GM19240 (cell line): ENCODE measurements at regions not wholly inside any gene's neighbourhood (a gene's known extent, or its start where the extent isn't known, plus 50 kb on each side); places are given as distances from the start of the nearest gene placed in this dataset.
"Not testable (repeated sequence)": the region's sequence is repeated elsewhere in the genome, so short reads cannot be mapped to it uniquely, and the experiment has no call there.

ENCODE experiments used
- DNase-seq: peaks from one replicate; pipeline ENCODE4 v3.0.0; 2011; ENCODE audit warnings: low spot score; ENCODE audit not compliant: insufficient read length

DNA sequence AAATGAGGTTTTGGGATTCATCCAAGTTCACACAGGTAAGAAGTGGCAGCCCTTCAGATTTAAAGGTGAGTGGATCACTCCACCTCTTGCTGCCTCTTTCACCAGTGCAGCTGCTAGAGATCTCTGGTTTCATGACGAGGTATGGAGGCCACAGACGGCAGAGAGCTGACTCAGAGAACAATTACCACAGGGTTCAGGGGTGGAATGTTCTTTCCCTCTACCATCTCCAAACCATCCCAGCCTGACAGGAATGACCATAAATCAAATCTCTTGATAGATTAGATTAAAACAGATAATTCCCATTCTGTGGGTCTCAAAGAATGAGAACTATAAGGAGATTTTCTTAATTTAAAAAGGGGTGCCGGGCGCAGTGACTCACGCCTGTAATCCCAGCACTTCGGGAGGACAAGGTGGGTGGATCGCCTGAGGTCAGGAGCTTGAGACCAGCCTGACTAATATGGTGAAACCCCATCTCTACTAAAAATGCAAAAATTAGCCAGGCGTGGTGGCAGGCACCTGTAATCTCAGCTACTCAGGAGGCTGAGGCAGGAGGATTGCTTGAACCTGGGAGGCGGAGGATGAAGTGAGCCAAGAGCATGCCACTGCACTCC, 174.2 kb upstream of the ATP11B start:
- no peak for DNase-seq

DNA sequence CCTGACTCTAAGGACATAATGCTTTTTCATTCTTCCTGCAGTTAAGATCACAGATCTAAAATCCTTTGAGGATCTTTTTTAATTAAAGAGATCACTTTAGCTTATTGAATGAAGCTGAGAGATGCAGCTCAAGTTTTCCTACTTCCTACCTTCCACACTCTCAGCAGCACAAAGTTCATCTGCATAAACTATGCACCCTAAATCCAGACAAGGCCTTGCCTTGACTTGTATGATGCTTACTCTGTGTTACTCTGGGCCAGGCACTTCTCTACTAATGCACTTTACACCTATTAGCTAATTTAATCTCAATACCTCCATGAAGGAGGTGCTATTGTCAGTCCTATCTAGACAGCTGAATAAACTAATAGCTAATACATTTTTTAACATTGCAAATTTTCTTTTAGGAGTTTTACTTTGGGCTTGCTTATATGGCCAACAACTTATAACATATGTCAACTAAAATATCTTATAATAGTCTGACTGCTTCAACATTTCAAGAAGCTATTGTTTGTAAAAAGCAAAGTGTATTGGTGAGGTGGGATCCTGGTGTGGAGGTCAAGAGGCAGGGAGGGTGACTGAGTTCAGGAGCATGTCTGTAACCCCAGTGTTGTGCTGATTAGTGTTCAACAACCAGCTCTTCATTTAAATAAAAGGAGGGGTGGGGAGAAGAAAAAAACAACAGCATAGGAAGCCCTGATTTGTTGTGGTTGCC, 172.4 kb upstream of the ATP11B start:
- no peak for DNase-seq

DNA sequence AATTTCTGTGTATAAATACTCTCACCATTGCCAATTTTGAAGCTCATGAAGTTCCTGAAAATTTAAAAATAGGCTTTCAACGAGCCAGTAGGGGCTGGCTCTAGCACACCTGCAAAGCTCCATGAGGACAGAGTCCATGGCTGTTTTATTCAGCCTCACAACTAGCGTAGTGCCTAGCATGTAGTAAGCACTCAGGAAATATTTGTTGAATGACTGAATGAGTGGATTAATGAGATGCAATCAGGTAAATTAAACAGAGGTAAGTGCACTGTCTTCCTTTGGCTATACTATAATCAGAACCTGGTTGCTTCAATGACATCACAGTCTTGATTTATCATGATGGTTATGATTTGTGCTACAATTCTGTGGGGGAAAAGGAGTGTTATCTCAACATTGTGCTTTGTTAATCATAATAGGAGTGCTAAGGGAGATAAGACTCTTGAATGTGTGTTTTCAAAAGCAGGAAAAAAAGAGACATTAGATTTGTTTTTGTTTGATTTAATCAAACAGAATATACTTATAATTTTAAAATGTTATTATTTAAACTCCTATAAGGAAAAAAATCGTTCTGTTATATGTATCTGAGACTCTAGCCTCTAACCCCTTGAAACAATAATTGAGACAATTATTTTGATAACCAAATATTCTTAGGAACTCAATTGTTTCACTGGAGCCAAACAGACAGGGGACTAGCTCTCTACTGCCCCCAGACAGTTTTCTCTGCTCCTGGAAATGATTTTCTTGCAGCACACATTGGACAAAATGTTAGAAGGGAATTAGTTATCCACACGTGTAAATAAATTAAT, 171.7 kb upstream of the ATP11B start:
- no peak for DNase-seq

DNA sequence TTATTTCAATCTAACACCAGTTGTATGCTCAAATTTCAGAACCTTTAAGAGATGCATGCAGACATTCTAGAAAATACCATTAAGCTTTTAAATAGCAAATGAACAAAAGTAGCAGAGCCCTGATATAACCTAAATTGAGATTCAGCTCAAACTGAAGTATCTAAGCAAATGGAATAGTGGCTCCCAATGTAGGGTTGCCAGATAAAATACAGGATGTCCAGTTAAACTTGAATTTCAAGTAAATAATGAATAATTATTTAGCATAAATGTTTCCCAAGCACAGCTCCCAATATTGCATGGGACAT, 171.1 kb upstream of the ATP11B start:
- no peak for DNase-seq

DNA sequence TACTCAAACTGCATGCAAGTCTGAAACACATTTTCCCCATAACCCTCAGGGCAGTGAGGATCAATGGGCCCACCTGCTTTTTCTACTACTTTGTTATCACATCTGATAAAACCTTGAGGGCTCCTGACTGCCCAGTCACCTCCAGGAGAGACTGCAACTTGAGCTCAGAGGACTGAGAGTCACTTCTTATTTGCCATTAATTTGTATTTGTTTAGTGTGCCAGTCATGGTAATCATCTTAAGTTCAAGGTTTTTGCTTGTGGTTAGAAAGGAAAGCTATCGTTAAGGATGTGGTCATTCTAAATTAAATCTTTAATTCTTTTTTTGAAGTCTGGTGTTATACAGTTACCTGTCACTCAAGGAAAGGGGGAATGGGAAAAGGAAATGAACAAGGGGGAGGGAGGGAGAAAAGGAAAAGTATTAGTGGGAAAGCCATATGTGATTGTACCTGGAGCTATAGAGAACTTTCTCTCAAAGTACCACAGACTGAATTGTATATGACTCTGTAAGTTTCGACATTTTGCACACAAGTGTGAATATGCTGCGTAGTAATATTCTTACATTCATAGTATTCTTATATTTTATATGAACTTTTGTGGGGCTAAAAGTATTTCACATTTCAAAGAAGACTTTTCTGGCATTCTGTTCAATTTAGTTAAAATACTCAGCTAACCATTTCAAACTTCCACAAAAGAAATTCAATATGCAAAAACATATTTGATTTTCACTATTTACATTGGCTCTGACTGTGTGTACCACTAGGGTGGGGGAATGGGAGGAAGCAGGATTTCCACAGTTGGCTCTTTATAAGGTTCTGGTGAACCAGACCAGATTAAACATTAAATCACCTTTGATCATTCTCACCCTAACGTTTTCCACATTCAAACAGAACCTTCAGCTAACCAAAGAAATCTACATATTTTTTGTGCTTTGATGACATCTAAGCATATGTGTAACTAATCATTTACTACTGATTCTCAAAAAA, 166.5 kb upstream of the ATP11B start:
- DNase-seq: no peak

DNA sequence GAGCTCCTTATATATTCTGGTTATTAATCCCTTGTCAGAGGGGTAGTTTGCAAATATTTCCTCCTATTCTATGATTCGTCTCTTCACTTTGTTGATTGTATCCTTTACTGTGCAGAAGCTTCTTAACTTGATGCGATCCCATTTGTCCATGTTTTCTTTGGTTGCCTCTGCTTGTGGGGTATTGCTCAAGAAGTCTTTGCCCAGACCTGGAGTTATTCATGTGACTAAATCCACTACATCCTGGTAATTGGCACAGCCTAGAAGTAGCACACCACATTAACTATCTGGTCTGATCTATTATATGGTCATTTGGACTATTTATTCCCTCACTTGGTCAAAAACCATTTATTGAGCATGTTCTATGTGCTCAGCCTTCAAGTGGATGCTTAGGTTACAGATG, 164.8 kb upstream of the ATP11B start:
- DNase-seq: no peak

DNA sequence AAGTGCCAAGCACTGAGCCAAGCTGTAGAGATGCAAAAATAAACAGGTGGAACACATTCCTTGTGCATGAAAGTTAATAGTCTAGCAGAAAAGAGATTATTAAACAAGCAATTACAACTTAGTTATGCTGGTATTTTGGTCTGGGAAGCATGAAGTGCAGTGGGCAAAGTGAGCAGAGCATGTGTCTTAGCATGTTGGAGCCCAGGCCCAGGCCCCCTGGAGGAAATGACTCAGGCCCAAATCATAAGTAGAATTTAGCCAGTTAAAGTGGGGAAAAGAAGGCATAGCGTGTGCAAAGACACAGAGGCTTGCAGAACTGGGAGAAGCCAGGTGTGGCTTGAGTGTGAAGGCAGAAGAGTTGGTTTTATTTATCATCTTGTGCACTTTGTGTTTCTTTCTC, 163.8 kb upstream of the ATP11B start:
- DNase-seq: no peak

DNA sequence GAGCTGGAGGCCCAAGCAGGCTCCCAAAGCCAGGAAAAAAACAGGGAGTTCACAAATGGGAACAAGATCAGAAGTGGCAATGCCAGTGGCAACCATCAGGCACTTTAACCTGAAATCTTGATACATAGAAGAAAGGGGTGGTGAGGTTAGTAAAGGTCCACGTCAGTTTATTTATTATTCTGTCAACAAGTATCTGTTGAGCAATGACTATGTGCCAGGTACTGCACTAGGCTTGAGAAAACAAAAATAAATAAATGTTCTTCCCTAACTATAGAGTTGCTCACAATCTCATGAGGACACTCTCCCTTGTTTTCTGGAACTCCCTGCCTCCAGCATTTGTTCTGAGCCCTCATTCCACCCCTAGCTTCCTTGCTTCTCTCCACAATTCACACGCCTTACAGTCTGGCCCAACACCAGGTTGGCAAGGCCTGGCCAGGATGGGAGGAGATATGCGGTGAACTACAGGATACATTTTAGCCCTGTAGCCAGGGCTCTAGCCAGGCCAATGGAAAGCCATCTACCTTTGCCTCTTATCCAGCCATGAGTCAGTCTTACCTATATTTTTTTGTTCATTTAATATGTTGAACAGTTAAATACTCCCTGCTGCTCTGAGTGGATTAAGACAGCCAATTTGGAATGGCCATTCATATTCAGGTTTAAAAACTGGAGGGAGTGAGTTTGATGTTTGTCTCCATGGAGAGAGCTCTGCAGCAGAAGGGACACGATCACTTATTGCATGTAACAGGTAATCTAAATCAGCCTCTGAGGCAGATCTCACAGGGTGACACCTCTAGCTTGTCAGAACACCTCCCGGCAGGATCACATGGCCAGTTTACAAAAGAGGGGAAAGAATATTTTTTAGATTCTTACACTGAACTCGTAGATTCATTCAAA, 161.9 kb upstream of the ATP11B start:
- DNase-seq: no peak

DNA sequence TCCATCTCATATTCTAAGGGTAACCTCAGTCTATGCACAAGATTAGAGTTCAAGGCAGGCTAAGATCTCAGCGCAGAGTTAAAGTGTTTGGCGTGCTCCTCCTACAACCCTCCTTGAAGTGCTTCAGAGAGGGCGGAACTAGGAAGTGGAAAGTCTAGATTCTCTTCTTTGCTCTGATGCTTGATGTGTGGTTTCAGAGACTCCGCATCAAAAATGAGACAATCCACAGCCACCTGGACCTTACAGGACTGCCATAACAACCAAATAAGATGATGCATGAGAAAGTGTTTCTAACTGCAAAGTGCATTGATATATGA, 161.3 kb upstream of the ATP11B start:
- no peak for DNase-seq

DNA sequence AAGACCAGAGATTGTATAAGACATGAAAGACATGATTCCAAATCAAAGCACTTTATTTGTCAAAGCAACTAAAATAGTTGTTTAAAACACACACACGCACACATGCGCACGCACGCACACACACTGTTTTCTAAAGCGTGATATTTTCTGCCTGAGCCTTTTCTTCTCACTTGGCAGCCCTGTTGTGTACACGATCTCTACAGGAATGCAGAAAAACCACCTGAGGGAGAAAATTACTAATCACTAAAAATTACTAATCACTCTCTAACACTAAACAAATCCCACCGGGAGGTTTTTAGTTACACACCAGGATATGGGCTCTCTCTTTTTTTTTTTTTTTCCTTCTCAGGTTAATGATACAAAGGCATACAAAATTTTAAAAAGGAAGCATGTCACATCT, 160.1 kb upstream of the ATP11B start:
- DNase-seq: no peak

DNA sequence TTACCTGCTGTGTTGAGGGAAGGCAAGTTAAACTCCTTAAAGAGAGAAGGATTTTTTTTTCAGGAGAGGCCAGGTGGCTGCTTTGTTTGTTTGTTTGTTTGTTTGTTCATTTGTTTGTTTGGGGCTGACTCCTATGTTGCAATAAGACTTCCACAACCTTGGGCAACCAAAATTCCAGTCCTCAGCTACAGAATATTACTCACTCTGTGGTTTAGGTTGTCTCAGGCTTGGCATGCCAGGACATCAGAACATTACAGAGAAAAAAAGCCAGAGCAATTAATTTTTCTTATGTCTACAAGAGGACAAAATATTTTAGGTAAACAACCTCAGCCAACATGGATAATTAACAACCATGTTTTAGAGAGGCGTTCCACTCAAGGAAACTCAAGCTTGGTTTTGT, 156.7 kb upstream of the ATP11B start:
- no peak for DNase-seq

DNA sequence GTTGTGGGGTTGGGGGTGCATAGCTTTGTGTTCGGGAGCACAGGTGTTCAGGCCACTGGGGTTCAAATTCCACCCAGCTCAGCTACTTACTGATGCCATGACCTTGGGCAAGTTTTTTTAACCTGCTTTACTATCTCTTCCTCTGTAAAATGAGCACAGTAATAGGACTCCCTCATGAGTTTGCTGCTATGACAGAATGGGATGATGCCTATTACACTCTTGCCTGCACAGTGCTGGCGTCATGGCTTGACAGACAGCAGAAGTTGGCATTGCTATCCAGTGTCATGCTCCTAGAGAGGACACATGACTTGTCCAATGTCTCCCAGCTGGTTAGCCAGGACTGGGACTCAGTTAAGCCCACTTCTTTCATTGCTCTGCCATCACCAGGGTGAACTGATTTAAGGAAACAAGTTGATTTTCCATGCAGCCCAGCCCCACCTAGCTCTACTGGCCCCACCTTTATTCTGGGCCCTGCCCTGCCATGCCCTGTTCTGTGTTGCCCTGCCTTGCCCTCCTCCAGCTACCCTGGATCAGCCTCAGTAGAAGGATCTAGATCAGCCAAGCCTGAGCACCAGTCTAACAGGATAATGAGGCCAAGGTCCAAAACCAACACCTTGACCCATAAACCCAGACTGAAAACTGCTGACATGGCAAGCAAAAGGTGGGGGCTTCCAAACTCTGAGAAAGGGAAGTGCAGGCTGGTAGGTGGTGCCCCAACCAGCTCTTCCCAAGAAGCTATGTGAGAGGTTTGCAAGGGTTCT, 155.8 kb upstream of the ATP11B start:
- no peak for DNase-seq

DNA sequence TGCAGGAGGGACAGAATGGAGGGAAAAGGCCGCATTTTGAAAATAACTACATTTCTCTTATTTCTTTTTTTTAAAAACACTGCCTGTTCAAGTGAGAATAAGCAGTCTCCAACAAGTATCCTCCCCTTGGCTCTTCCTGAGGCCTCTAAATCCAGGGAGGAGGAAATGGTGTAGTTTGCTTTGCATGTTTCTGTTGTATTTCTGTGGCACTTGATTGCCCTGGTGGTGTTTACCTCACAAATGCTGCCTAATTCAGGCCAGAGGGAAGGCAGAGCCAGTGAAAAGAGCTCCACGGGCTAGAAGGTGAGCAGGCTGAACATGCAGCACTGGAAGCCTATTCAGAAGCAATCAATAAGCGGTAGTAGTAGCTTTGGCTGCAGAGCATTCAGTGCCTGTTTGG, 149.3 kb upstream of the ATP11B start:
- DNase-seq: no peak

DNA sequence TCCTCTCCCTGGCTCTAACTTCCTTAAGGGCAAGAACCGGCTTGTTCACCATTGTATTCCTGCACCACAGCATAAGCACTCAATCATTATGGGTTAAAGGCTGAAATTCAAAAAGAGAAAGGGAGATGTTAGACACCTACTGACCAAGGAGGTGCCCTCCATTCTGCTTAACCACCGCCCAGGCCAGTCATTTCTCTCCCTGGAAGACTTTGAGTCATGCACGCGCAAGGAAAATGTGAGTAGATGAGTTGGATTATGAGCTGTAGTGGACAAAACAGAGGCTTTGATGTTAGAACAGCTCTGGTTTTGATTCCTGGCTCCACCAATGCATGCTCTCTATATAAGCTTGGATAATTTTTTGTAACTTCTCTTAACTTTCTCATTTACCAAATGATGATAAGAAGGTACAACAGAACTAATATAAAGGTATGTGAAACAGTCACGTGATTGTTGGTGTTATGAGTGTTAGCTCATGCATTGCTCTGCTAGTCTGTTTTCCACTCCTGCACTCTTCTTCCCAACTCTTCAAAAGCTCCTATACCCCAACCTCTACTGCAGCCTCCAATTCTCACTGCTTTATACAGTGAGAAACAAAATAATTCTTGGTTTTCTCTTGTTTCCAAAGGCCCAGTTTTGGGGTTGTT, 148.4 kb upstream of the ATP11B start:
- DNase-seq: no peak

DNA sequence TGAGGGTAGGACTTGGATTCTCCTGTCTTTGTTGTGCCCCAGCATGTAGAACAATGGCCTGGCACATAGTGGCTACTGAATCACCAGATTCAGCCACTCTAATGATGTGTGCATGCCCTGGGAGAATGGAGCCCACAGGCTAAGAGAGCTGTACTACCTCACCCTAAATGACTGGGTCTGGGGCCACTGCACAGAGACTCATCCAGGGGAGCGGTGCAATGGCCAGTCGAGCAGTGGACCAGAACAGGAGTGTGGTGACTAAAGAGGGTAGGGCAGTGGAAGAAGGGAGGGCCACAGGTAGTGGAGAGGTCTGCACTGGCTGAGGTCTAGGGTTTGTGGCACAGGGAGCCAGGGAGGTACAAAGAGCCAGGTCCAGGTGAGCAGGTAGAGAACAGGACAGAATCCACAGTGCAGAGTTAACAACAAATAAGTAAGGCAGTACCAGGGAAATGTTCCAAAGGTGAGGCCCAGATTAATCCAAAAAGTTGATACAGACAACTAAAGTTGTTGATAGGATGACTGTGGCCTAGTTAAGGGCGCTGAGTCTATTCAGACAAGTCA, 142.7 kb upstream of the ATP11B start:
- no peak for DNase-seq

DNA sequence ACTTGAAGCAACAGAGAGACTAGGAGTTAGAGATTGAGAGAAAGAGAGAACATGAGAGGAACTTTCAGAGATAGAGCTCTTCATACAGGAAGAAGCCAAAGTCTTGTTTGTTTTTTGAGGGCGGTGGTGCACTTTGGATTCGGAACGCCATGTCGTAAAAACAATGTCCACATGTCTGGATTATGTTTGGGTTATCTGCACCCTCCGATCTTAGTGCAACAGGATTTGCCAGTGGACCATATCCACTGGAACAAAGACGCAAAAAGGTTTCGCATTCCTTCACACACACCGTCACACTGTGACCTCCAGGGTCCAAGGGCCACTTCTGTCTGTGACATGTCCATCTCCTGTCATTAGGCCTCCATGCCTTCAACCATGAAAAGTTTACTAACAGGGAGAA, 141.8 kb upstream of the ATP11B start:
- no peak for DNase-seq

DNA sequence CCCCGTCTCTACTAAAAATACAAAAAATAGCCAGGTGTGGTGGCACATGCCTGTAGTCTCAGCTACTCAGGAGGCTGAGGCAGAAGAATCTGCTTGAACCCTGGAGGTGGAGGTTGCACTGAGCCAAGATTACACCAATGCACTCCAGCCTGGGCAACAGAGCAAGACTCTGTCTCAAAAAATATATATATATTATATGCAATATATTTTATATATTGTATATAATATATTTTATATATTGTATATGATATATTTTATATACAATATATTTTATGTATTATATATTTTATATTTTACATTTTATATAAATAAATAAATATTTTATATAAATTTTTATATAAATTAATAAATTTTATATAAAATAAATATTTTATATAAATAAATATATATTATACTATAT, 140.2 kb upstream of the ATP11B start:
- DNase-seq: not testable (repeated sequence)

DNA sequence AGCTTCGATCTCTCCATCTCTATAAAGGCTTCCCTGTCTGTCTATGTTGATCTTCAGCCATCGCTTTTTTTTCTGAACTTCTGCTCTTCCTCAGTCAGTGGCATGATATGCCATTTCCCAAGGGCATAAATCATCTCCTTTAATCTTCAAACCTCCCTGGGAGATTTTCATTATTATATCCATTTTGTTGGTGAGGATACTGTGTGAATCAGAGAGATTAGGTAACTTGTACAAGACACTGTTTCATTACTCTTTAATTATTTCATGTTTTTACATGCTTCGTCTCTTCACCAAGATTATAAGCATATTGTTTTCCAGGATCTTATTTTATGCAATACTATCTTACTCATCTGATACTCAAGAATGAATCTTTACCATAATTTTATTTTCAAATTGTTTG, 124.8 kb upstream of the ATP11B start:
- DNase-seq: no peak

DNA sequence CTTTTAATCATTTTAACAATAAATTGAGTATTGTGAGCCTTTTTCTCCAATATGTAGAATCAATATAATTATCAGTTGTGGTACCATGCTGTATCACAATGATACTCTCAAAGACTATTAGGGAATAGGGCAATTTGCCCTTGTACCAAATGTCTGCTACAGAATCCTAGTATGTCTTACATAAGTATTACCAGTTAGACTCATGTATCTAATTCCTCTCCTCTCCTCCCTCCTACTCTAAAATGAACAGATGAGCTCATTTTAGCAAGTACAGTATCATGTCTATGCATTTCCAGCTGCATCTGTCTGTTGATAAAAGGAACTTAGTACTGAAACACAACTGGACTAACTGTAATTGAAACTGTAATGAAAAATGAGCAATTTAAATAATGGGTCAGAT, 124.3 kb upstream of the ATP11B start:
- no peak for DNase-seq
